GM19372 (cell line): ENCODE measurements at regions not wholly inside any gene's neighbourhood (a gene's known extent, or its start where the extent isn't known, plus 50 kb on each side); places are given as distances from the start of the nearest gene placed in this dataset.

Source experiments
- ATAC-seq: cut with Tn5 transposase; IDR thresholded peaks from one replicate; pipeline ENCODE4 v1.9.1; 2021; ENCODE audit warnings: mild to moderate bottlenecking, low read depth, moderate library complexity; ENCODE audit not compliant: unreplicated experiment

- no peak for ATAC-seq
Observed at GRCh38 chr1:163406772-163407171, 85.0 kb downstream of the NUF2 start.

- ATAC-seq: no peak
Observed at GRCh38 chr1:163408262-163408661, 86.5 kb downstream of the NUF2 start.

- no peak for ATAC-seq
Observed at GRCh38 chr1:163410073-163410999, 88.6 kb downstream of the NUF2 start.

GRCh38 chr1:163412221-163412620 lies 90.5 kb downstream of the NUF2 start:
- no peak for ATAC-seq

GRCh38 chr1:163414778-163415177 lies 93.0 kb downstream of the NUF2 start:
- ATAC-seq: peak; percentile 78

GRCh38 chr1:163421701-163422100 lies 99.9 kb downstream of the NUF2 start:
- ATAC-seq: no peak

- ATAC-seq: no peak
Observed at GRCh38 chr1:163422738-163423404, 101.1 kb downstream of the NUF2 start.

- no peak for ATAC-seq
Observed at GRCh38 chr1:163426505-163427251, 104.9 kb downstream of the NUF2 start.

- no peak for ATAC-seq
Observed at GRCh38 chr1:163427279-163427678, 105.5 kb downstream of the NUF2 start.

GRCh38 chr1:163436140-163436812 lies 114.5 kb downstream of the NUF2 start:
- ATAC-seq: no peak

GRCh38 chr1:163439471-163439870 lies 117.7 kb downstream of the NUF2 start:
- no peak for ATAC-seq

- no peak for ATAC-seq
Observed at GRCh38 chr1:163440090-163440489, 118.3 kb downstream of the NUF2 start.

GRCh38 chr1:163442231-163442879 lies 120.6 kb downstream of the NUF2 start:
- no peak for ATAC-seq

GRCh38 chr1:163442895-163443294 lies 121.1 kb downstream of the NUF2 start:
- no peak for ATAC-seq

- ATAC-seq: no peak
Observed at GRCh38 chr1:163443863-163444262, 122.1 kb downstream of the NUF2 start.

GRCh38 chr1:163444665-163445064 lies 122.9 kb downstream of the NUF2 start:
- no peak for ATAC-seq

- ATAC-seq: no peak
Observed at GRCh38 chr1:163450986-163451385, 129.2 kb downstream of the NUF2 start.

GRCh38 chr1:163459539-163459938 lies 137.8 kb downstream of the NUF2 start:
- no peak for ATAC-seq

- no peak for ATAC-seq
Observed at GRCh38 chr1:163467289-163467688, 145.5 kb downstream of the NUF2 start.
